ENCODE measurements at regions not wholly inside any gene's neighbourhood (a gene's known extent, or its start where the extent isn't known, plus 50 kb on each side); places are given as distances from the start of the nearest gene placed in this dataset.

GRCh38 chr15:96695426-96695825, 364.9 kb downstream of the NR2F2 start:
- TF ChIP-seq CTCF (IDR thresholded peaks at IDR 0.05), result no peak

GRCh38 chr15:96699871-96700401, 369.4 kb downstream of the NR2F2 start:
- no peak for TF ChIP-seq CTCF (IDR thresholded peaks at IDR 0.05)

GRCh38 chr15:96700555-96700954, 370.1 kb downstream of the NR2F2 start:
- TF ChIP-seq CTCF (IDR thresholded peaks at IDR 0.05), result no peak

- peak; percentile 54 for TF ChIP-seq CTCF (IDR thresholded peaks at IDR 0.05)
Observed at GRCh38 chr15:96701443-96701842, 370.9 kb downstream of the NR2F2 start.

GRCh38 chr15:96701877-96702276, 371.4 kb downstream of the NR2F2 start:
- no peak for TF ChIP-seq CTCF (IDR thresholded peaks at IDR 0.05)

GRCh38 chr15:96702589-96702988, 372.1 kb downstream of the NR2F2 start:
- TF ChIP-seq CTCF (IDR thresholded peaks at IDR 0.05), result no peak

GRCh38 chr15:96703091-96703490, 372.6 kb downstream of the NR2F2 start:
- no peak for TF ChIP-seq CTCF (IDR thresholded peaks at IDR 0.05)

All from LNCAP (cell line).